MG63 (cell line): ENCODE measurements at regions not wholly inside any gene's neighbourhood (a gene's known extent, or its start where the extent isn't known, plus 50 kb on each side); places are given as distances from the start of the nearest gene placed in this dataset.
"Not testable (repeated sequence)": the region's sequence is repeated elsewhere in the genome, so short reads cannot be mapped to it uniquely, and the experiment has no call there.

Source experiments
- DNase-seq: peaks from one replicate; pipeline ENCODE4 v3.0.0-alpha.2; 2020
- H3K27me3 ChIP-seq: fragments of 250-450 bp; sonication (Bioruptor Pico); 2 replicates; pipeline ENCODE4 v1.5.1; 2020; ENCODE audit warnings: mild to moderate bottlenecking, moderate library complexity
- H3K36me3 ChIP-seq: fragments of 250-450 bp; sonication (Bioruptor Pico); 2 replicates; pipeline ENCODE4 v1.5.1; 2020; ENCODE audit warnings: mild to moderate bottlenecking, moderate library complexity
- H3K4me3 ChIP-seq: fragments of 250-450 bp; sonication (Bioruptor Pico); 2 replicates; pipeline ENCODE4 v1.5.1; 2020; ENCODE audit warnings: mild to moderate bottlenecking, moderate library complexity
- H3K9me3 ChIP-seq: fragments of 250-450 bp; sonication (Bioruptor Pico); 2 replicates; pipeline ENCODE4 v1.5.1; 2020; ENCODE audit warnings: mild to moderate bottlenecking, moderate library complexity

DNA sequence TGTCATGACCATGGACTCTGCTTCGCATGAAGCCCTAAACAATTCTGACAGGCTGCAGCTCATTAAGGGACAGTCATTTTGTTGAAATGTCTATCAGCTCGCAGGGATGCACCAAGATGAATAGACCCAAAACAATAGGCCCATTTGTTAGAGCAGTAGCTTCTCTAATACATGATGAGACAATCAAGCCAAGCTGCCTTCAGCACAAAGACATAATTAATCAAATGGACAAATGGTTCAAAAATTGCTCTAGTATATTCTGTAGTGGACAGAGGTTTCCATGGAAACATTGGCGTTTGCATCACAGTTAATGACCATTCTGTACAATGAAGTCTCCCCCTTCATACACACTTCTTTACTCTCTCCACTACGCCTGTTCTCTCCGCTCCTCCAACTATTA, 274.6 kb downstream of the ANXA1 start:
- H3K4me3 ChIP-seq: no peak overlapping the region
- no peaks in the 10 kb centered on the region for H3K27me3 ChIP-seq
- no peak for DNase-seq
- H3K9me3 ChIP-seq: no peaks in the 10 kb centered on the region
- no peaks in the 10 kb centered on the region for H3K36me3 ChIP-seq

DNA sequence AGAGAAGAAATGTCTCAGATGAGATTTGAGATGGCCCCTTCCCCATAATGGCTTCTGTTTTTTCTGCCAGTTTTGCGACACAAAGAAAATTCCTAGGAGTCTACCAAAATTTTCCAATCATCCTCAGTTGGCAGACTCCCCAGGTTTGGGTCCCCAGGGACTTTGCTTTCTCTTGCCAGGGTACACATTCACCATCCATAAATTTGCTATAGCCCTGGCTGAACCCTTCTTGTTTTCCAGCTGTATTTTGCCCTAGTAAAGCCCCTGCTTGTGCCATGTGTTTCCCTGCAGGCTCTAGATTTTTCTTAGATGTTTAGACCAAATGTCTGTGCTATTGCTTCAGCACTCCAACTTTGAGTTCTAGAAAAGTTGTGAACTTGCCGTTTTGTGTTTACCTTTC, 283.2 kb downstream of the ANXA1 start:
- H3K9me3 ChIP-seq: no peaks in the 10 kb centered on the region
- DNase-seq: no peak
- no peaks in the 10 kb centered on the region for H3K27me3 ChIP-seq
- H3K36me3 ChIP-seq: no peaks in the 10 kb centered on the region
- H3K4me3 ChIP-seq: no peak overlapping the region

DNA sequence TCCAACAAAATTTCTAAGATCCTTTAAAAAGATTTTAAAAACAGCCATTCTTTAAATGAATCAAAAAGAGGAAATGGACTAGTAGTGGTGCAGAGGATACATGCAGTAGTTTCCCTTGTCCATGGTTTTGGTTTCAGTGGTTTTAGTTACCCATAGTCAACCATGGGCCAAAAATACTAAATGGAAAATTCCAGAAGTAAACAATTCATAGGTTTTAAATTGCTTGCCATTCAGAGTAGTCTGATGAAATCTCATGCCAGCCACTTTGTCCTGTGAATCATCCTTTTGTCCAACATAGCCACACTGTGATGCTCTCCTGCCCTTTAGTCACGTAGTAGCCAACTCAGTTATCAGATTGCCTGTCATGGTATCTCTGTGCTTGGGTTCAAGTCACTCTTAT, 286.1 kb downstream of the ANXA1 start:
- H3K27me3 ChIP-seq: no peaks in the 10 kb centered on the region
- DNase-seq: no peak
- no peaks in the 10 kb centered on the region for H3K9me3 ChIP-seq
- no peaks in the 10 kb centered on the region for H3K36me3 ChIP-seq
- no peak overlapping the region for H3K4me3 ChIP-seq

DNA sequence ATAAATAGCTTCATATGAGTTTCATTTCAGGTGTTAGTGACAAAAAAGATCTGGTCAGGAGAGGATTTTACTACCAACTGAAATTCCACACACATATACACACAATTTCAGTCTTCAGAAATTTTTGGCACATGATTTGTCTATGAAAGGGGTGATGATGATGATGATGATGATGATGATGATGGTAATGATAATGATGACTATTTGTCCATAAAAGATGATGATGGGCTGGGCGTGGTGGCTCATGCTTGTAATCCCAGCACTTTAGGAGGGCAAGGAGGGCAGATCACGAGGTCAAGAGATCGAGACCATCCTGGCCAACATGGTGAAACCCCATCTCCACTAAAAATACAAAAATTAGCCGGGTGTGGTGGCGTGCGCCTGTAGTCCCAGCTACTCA, 288.2 kb downstream of the ANXA1 start:
- DNase-seq, H3K4me3 ChIP-seq, H3K27me3 ChIP-seq, H3K9me3 ChIP-seq, H3K36me3 ChIP-seq: not testable (repeated sequence)

DNA sequence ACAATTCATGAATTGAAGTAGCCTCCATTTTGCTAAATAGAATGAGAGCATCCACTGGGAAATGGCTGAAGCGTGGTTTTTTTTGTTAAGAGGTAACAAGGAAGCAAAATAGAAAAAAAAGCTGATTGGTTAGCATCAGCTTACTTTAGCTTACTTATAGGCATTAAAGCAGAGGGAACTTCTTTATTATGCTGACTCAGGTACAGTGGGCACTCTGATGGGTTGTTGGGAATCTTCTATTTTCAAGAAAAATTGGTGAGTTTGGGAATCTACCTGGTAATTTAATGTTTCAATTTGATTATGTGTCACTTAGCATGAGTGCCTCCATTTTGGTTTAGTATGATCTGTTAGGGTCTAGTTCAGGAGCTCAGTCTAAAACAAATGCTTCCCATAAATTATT, 289.6 kb downstream of the ANXA1 start:
- Histone ChIP-seq H3K36me3 (no peaks in the 10 kb centered on the region), H3K9me3 (no peaks in the 10 kb centered on the region), H3K4me3 (no peak overlapping the region), H3K27me3 (no peaks in the 10 kb centered on the region)
- no peak for DNase-seq

DNA sequence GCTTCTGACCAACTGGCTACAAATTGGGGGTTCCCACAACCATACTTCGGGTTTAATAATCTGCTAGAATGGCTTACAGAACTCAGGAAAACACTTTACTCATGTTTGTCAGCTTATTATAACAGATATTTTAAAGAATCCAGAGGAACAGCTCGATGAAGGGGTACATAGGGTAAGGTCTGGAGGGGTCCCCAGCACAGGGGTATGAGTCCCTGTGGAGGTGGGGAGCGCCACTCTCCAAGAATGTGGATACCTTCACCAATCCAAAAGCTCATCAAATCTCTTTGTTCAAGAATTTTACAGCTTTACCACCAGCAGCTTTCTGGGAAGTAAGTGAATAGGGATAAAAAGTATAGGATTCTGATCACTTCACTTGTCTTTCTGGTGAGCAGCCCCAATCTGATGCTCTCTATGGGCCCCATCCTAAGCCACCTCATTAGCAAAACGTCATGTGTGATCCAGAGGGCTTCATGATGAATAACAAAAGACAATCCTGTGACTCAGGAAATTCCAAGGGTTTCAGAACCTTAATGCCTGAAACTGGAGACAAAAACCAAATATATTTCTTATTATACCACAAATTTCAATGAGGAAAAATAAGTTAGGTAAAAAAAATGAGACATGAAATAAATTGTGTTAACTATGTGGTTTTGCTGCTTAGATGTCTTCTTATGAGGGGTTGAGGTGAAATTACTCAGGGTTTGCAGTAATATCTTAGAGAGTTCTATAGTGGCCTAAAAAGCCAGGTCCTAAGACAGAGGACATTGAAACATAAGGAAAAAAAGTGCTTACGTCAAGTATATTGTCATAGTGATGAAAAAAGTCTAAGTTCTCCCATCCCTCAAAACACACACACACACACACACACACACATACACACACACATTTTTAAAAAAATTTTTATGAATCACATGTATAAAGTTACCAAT, 290.5 kb downstream of the ANXA1 start:
- Histone ChIP-seq H3K9me3 (no peaks in the 10 kb centered on the region), H3K4me3 (no peak overlapping the region), H3K27me3 (no peaks in the 10 kb centered on the region), H3K36me3 (no peaks in the 10 kb centered on the region)
- no peak for DNase-seq

DNA sequence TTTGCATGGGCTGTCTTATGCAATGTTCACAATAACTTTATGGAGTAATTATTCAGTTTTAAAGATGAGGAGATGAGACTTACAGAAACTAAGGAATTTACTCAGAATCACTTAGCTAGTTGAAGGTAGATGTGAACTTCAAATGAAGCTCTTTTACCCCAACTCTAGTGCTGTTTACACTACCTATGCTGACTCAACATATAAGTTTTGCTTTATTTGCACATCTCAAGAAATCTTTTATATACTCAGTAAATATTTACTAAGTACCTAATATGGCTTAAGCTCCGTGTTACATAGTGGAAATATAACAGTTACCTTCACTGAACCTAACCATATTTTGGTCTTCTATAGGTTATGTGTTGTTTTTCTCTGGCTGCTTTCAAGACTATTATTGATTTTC, 293.2 kb downstream of the ANXA1 start:
- no peaks in the 10 kb centered on the region for H3K36me3 ChIP-seq
- no peaks in the 10 kb centered on the region for H3K9me3 ChIP-seq
- DNase-seq: no peak
- H3K27me3 ChIP-seq: no peaks in the 10 kb centered on the region
- H3K4me3 ChIP-seq: no peak overlapping the region

DNA sequence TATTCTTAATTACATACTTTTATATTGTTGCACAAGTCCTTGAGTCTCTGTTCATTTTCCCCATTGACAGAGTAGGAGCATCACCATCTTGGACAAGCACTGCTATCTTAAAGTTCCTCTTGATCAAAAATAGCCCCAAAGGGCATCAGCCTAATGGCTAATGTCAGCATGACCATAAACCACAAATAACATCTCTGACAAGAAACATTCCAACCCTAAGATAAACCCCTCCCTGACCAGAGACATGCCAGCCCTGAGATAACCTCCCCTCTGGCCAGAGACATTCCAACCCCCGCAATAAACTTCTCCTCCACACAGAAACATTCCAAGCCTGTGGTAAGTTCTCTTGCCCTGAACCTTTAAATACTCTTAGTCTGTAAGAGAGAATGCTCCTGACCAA, 293.7 kb downstream of the ANXA1 start:
- not testable (repeated sequence) for H3K9me3 ChIP-seq, DNase-seq, H3K36me3 ChIP-seq, H3K4me3 ChIP-seq, H3K27me3 ChIP-seq

DNA sequence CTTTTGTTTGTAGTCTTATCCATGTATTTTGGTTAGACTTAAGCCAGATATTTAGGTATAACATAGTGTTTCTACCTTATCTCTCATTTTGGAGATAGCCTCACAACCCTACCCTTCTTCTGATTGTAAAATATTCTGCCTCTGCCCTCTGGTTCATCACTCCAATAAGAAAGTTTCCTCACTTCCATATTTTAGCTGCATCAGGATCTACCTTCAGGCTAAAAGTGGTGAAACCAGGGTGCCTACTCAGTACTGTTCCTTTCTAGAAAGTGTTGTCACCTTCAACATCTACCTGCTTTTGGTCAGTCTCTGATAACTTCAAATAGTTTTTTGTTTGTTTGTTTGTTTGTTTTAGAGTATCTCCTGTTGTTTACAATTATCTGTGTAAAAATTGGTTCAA, 294.6 kb downstream of the ANXA1 start:
- Histone ChIP-seq H3K4me3 (no peak overlapping the region), H3K9me3 (no peaks in the 10 kb centered on the region), H3K27me3 (no peaks in the 10 kb centered on the region), H3K36me3 (no peaks in the 10 kb centered on the region)
- DNase-seq: no peak

DNA sequence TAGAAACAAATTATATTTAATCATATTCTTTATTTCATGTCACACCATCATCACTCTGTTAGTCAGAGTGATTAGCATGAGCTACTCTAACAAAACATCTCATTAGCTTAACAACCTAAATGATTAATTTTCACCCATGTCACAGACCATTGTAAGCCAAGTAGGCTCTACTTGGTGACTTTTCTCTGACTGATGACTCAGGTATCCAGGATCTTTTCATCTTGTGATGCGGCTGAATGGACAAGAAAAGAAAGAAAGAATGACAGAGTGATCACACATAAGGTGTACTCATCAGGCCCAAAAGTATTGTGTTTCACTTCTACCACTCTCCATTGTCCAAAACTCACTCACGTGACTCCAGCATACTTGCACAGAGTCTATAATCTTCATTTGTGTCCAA, 299.3 kb downstream of the ANXA1 start:
- no peaks in the 10 kb centered on the region for H3K9me3 ChIP-seq
- no peaks in the 10 kb centered on the region for H3K27me3 ChIP-seq
- DNase-seq: no peak
- no peaks in the 10 kb centered on the region for H3K36me3 ChIP-seq
- H3K4me3 ChIP-seq: no peak overlapping the region

DNA sequence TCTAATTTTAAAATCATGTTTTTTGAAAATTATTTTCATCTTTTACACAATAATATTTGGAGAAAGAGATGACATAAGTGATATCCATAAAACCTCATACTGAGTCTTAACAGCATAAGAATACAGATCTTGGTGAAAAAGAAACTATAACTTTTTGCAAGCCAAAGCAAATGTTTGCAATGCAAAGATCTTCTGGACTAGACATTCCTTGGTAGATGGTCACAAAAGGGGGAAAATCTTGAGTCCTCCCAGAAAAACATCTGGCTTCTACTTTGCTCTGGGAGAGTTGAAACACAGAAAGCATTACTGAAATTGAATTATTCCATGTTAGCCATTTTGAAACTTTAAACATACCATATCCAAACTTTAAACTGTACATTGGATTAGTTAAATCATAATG, 308.2 kb downstream of the ANXA1 start:
- no peaks in the 10 kb centered on the region for H3K9me3 ChIP-seq
- no peaks in the 10 kb centered on the region for H3K36me3 ChIP-seq
- H3K4me3 ChIP-seq: no peak overlapping the region
- no peaks in the 10 kb centered on the region for H3K27me3 ChIP-seq
- DNase-seq: no peak

DNA sequence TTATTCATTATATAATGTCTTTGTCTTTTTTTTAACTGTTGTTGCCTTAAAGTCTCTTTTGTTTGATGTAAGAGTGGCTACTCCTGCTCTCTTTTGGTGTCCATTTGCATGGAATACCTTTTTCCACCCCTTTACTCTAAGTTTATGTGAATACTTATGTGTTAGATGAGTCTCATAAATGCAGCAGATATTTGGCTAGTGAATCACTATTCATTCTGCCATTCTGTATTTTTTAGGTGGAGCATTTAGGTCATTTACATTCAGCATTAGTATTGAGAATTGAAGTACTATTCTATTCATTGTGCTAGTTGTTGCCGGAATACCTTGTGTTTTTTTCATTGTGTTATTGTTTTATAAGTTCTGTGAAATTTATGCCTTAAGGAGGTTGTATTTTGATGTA, 317.1 kb downstream of the ANXA1 start:
- Histone ChIP-seq H3K27me3 (no peaks in the 10 kb centered on the region), H3K9me3 (no peaks in the 10 kb centered on the region), H3K36me3 (no peaks in the 10 kb centered on the region), H3K4me3 (no peak overlapping the region)
- no peak for DNase-seq

DNA sequence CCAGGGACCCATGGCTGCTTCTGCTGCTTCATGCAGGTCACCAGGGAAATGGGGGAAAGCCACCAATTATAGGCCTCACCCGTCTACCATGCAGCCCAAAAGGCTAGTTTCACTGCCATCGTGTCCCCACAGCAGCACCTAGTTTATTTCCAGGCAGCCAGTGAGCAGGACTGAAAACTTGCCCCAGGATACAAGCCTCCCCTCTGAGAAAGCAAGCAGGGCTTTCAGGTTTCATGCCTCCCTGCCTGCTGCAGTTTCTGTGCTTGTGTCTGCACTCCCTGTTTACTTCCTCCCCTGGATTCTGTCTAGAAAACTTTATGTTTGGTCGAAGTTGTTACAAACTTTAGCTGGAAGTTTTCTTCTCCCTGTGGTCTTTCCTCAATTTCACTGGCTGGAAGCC, 319.1 kb downstream of the ANXA1 start:
- Histone ChIP-seq H3K36me3 (no peaks in the 10 kb centered on the region), H3K9me3 (no peaks in the 10 kb centered on the region), H3K27me3 (no peaks in the 10 kb centered on the region), H3K4me3 (no peak overlapping the region)
- DNase-seq: no peak

DNA sequence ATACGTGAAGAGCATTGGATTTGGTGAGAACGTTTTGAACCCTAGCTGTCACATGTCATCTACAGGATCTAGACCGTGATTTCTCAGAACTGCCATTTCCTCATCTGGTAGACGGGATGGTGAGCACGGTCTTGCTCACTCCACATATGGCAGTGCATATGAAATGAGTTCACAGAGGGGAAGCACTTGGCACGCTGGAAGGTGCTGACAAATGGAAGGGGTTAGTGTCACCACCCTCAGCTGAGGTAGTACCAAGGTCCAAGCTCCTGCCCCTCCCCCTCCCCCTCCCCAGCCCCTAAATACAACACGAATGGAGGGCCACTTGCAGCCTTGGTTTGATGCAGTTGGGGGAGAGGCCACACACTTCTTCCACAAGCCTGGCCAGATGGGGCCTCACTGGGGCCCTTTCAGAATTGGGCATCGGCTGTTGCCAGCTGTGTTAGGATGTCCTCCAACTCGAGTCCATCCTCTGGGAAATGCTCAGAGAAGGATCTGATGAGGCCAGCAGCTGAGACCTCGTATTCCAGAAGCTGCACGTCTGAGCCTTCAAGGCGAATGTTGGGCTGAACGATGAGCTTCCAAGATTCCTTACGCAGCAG, 322.4 kb downstream of the ANXA1 start:
- Histone ChIP-seq H3K27me3 (no peaks in the 10 kb centered on the region), H3K4me3 (no peak overlapping the region), H3K36me3 (no peaks in the 10 kb centered on the region), H3K9me3 (no peaks in the 10 kb centered on the region)
- DNase-seq: no peak

DNA sequence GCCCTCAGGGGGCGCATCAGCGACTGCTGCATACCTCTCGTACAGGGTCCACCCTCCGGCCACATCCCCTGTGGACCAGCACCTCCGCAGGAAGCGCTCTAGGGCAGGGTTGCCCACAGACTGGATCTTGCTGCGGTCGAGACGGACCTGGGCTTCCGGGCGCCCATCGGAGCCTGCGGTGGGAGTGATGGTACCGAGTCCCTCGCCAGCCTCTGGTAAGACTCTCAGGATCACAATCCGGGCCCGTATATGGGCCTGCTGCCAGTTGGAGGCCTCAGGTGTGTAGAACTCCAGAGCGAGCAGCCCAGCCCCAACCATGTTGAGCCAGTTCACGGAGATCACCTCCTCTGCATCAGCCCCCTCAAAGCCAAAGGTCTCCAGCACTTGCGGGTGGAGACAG, 323.0 kb downstream of the ANXA1 start:
- Histone ChIP-seq H3K36me3 (no peaks in the 10 kb centered on the region), H3K27me3 (no peaks in the 10 kb centered on the region), H3K4me3 (no peak overlapping the region)

DNA sequence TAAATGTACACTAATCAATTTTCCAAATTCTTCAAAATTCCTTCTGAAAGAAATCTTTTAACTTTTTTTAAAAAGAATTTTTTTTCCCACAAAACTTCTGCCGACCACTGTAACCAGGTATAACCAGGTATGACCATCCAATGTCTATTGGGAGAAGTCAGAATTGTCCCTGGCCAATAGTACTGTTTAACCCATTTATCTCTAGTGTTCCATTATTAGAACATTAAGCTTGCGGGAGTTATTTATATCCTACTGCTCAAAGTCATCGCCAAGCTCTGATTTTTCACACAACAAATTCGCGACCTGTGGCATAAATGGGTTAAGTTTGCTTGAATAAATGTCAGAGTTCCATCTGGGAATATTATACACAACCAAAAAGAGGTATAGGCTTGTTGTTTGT, 343.2 kb downstream of the ANXA1 start:
- H3K9me3 ChIP-seq: no peaks in the 10 kb centered on the region
- DNase-seq: no peak

More for the DNA sequence above, 323.0 kb downstream of the ANXA1 start:
- DNase-seq: no peak
- H3K9me3 ChIP-seq: no peaks in the 10 kb centered on the region

DNA sequence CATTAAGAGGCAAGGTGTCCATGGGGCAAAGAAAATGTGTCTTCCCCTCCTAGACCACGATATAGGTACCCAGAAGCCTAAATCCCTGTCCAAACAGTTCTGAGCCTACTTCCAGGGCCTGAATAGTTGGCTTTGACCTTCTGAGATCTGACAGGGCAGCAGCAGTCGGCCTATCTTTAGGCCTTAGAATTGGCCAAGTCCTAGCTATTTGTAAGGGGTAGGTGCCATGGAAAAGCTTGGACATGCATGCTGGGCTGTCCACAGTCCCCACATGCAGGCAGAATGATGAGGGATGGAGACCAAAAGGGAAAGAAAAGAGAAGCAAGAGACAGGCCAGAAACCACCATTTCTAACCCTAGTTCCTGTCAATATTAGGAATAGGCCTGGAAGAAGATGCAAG, 346.1 kb downstream of the ANXA1 start:
- Histone ChIP-seq H3K36me3 (no peaks in the 10 kb centered on the region), H3K27me3 (no peaks in the 10 kb centered on the region), H3K4me3 (no peak overlapping the region), H3K9me3 (no peaks in the 10 kb centered on the region)
- DNase-seq: no peak

More for the DNA sequence above, 343.2 kb downstream of the ANXA1 start:
- no peaks in the 10 kb centered on the region for H3K27me3 ChIP-seq
- H3K36me3 ChIP-seq: no peaks in the 10 kb centered on the region
- H3K4me3 ChIP-seq: no peak overlapping the region

DNA sequence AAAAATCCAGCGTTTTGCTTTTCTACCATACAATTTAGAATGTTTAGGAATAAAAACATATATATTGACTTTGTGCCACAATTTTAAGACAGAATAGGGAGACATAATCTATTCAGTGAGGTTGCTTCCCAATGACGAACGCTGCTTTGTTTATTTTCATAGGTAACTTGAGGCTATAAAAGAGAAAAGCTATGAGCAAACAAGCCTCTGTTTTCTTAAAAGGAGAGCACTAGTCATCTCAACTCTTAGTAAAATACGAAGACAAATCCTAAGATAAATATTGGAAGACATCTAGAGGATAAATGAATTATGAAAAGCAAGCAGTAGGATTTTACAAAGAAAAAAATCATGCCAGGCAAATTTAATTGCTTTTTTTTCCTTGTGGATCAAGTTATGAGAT, 363.6 kb downstream of the ANXA1 start:
- no peaks in the 10 kb centered on the region for H3K9me3 ChIP-seq
- H3K4me3 ChIP-seq: no peak overlapping the region
- H3K27me3 ChIP-seq: no peaks in the 10 kb centered on the region
- no peak for DNase-seq
- H3K36me3 ChIP-seq: no peaks in the 10 kb centered on the region
